Aorta (tissue), 5 donors: ENCODE measurements at regions not wholly inside any gene's neighbourhood (a gene's known extent, or its start where the extent isn't known, plus 50 kb on each side); places are given as distances from the start of the nearest gene placed in this dataset.
"Not testable (repeated sequence)": the region's sequence is repeated elsewhere in the genome, so short reads cannot be mapped to it uniquely, and the experiment has no call there.

Experiments used
- ATAC-seq: fragments of 200-7000 bp; cut with Tn5 transposase; one replicate; pipeline ENCODE4 v1.9.1; 2022; ENCODE audit warnings: moderate library complexity; ENCODE audit not compliant: low FRiP score
- DNase-seq, 2 donors: peaks; one replicate each; pipeline ENCODE4 v3.0.0-alpha.2; 2020
- H3K27ac ChIP-seq, 2 donors: one replicate each; pipeline ENCODE4 v1.5.1; 2013; ENCODE audit warnings: low read length in 2 of 2, mild to moderate bottlenecking in 2 of 2, moderate library complexity in 2 of 2, control low read depth in 1 of 2, inconsistent platforms in 1 of 2, low read depth in 1 of 2
- H3K27me3 ChIP-seq, 2 donors: one replicate each; pipeline ENCODE4 v1.6.1; 2013; ENCODE audit warnings: control low read depth in 1 of 2, low read length in 1 of 2, mild to moderate bottlenecking in 1 of 2, moderate library complexity in 1 of 2; ENCODE audit not compliant: insufficient read depth in 2 of 2, control insufficient read depth in 1 of 2
- H3K36me3 ChIP-seq, 2 donors: one replicate each; pipeline ENCODE4 v1.6.1; 2013; ENCODE audit warnings: control low read depth in 1 of 2, low read length in 1 of 2, mild to moderate bottlenecking in 1 of 2; ENCODE audit not compliant: insufficient read depth in 2 of 2, control insufficient read depth in 1 of 2
- H3K4me1 ChIP-seq, 2 donors: one replicate each; pipeline ENCODE4 v1.6.1; 2013; ENCODE audit warnings: low read length in 2 of 2, control low read depth in 1 of 2, mild to moderate bottlenecking in 1 of 2, moderate library complexity in 1 of 2; ENCODE audit not compliant: insufficient read depth in 2 of 2, control insufficient read depth in 1 of 2
- H3K4me3 ChIP-seq, 2 donors: one replicate each; pipeline ENCODE4 v1.5.1; 2013; ENCODE audit warnings: low read length in 2 of 2, control low read depth in 1 of 2, mild to moderate bottlenecking in 1 of 2
- H3K9me3 ChIP-seq: one replicate; pipeline ENCODE4 v1.6.1; 2013; ENCODE audit warnings: mild to moderate bottlenecking, low read length; ENCODE audit not compliant: control insufficient read depth
- WGBS, 2 donors: extraction: QIAGEN DNeasy Blood & Tissue Kit; methylation state at CpG; one replicate each; pipeline ENCODE4 v1.1.7; 2013; 5-methylcytosine and 5-hydroxymethylcytosine counted together
- intact Hi-C, 2 donors: fragments of 100-400 bp; cut with DNase I; formaldehyde crosslinking; loops; one replicate each; pipeline versions ENCODE4 v1.14.2 to v1.15.0; 2022
- donor health status: healthy with polysubstance abuse.
- donor health status: Bipolar disorder and iron deficiency.
- donor health status: DM: no; HTN: no; CAD: no.
- donor health status: DM: no; HTN: no; CAD: no.
- donor health status: DM: yes; HTN: yes; CAD: no.

DNA sequence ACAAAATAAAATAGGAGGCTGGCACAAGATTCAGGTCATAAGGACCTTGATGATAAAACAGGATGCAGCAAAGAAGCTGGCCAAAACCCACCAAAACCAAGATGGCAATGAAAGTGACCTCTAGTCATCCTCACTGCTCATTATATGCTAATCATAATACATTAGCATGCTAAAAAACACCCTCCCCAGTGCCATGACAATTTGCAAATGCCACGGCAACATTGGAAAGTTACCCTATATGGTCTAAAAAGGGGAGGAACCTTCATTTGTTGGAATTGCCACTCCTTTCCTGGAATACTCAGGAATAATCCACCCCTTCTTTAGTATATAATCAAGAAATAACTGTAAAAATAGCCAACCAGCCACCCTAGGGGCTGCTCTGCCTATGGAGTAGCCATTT lies 108.8 kb upstream of the GRIK1 start:
- intact Hi-C loops: no loop called here
- no peak for ATAC-seq
- WGBS, 2 donors: 93 to 100% methylated on average over 1 of the region's 1 CpG

DNA sequence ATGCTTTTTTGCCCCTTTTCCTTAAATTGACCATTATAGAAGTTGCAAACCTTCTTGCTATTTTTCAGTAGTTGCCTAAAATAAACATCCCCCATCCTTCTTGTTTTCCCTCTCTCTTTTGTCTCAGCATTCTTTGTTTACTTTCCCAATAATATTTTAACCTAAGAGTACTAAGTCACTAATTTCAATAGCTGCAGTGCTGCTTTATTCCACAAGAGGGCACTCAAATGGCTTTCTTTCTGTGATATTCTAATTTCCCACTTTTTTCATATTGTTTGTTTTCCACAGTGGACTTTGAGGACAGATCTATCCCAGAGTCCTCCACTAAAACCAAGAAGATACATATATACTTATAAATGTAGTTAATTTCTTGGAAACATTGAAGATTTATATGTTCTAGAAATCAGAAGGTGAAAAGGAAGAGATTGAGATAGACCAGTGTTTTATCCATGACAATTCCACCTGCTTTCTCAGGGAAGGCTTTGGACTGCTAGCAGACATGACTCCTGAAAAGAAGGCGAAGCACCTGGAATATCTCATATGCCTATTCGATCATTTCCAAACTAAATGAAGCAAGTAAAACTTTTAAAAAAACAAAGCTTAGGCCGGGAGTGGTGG lies 104.8 kb upstream of the GRIK1 start:
- Histone ChIP-seq H3K9me3 (no peaks in the 10 kb centered on the region), H3K27me3 (no peaks in the 10 kb centered on the region), H3K4me3 (no peak overlapping the region), H3K36me3 (no peaks in the 10 kb centered on the region), H3K27ac (no peak overlapping the region), H3K4me1 (no peaks in the 10 kb centered on the region)
- DNase-seq (no peak), ATAC-seq (no peak)
- 88 to 95% methylated on average over 3 of the region's 3 CpGs for WGBS, 2 donors
- intact Hi-C loops: no loop called here

More for the DNA sequence above, 108.8 kb upstream of the GRIK1 start:
- Histone ChIP-seq H3K4me1 (no peaks in the 10 kb centered on the region), H3K27me3 (no peaks in the 10 kb centered on the region), H3K27ac (no peak overlapping the region), H3K36me3 (no peaks in the 10 kb centered on the region), H3K4me3 (no peak overlapping the region), H3K9me3 (no peaks in the 10 kb centered on the region)
- no peak for DNase-seq

DNA sequence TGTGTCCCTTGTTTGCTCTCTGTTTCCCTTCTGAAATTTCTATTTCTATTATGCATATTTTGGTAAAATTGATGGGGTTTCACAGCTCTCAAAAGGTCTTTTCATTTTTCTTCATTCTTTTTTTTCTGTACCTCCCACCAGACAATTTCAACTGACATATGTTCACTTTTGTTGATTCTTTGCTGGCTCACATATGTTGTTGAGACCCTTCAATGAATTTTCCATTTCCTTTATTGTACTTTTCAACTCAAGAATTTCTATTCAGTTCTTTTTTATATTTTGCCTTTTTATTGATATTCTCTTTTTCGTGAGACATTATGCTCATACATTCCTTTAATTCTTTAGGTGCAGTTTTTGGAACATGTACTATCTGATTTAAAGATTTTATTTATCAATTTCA lies 102.6 kb upstream of the GRIK1 start:
- no peaks in the 10 kb centered on the region for H3K27me3 ChIP-seq
- H3K9me3 ChIP-seq: no peaks in the 10 kb centered on the region
- no peak for ATAC-seq
- 89 to 91% methylated on average over 1 of the region's 1 CpG for WGBS, 2 donors
- H3K36me3 ChIP-seq: no peaks in the 10 kb centered on the region
- intact Hi-C loops: no loop called here
- no peak overlapping the region for H3K27ac ChIP-seq
- H3K4me3 ChIP-seq: no peak overlapping the region
- H3K4me1 ChIP-seq: no peaks in the 10 kb centered on the region
- DNase-seq: no peak

DNA sequence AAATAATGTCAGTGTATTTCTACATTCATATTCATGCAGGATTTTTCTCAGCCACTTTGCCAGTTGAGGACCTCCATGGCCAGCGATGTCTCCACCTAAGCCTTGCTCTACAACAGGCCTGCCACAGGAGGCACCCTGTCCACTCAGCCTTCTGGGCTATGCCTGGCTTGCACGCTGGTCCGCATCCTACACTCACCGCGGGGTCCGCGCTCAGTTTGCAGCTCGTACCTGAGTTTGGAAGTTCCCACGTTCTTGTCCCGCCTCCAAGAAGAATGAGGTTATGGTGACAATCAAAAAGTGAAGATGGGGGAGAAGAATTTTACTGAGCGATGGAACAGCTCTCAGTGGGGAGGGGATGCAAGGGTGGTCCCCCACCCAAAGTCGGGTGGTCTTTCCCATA lies 93.6 kb upstream of the GRIK1 start:
- Histone ChIP-seq H3K36me3 (no peaks in the 10 kb centered on the region), H3K9me3 (no peaks in the 10 kb centered on the region), H3K27me3 (no peaks in the 10 kb centered on the region), H3K27ac (no peak overlapping the region), H3K4me1 (no peaks in the 10 kb centered on the region), H3K4me3 (no peak overlapping the region)
- ATAC-seq: no peak
- 94% methylated on average over 12 of the region's 12 CpGs for WGBS, 2 donors
- intact Hi-C loops: no loop called here
- no peak for DNase-seq

DNA sequence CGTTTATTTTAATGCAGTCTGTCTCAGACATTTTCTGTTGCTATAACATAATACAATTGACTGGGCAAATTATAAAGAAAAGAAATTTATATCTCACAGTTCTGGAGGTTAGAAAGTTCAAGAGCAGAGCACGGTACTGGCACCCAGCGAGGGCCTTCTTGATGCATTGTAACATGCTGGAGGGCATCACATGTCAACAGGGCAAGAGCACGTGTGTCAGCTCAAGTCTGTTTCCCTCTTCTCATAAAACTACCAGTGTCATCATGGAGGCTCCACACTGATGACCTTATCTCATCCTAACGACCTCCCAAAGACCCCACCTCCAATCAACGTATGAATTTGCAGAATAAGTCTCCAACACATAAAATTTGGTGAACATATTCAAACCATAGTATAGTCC lies 90.6 kb upstream of the GRIK1 start:
- Histone ChIP-seq H3K27ac (no peak overlapping the region), H3K36me3 (no peaks in the 10 kb centered on the region), H3K4me3 (no peak overlapping the region), H3K4me1 (no peaks in the 10 kb centered on the region), H3K27me3 (no peaks in the 10 kb centered on the region), H3K9me3 (no peaks in the 10 kb centered on the region)
- intact Hi-C loops: no loop called here
- DNase-seq (no peak), ATAC-seq (no peak)
- 75 to 88% methylated on average over 6 of the region's 6 CpGs for WGBS, 2 donors

DNA sequence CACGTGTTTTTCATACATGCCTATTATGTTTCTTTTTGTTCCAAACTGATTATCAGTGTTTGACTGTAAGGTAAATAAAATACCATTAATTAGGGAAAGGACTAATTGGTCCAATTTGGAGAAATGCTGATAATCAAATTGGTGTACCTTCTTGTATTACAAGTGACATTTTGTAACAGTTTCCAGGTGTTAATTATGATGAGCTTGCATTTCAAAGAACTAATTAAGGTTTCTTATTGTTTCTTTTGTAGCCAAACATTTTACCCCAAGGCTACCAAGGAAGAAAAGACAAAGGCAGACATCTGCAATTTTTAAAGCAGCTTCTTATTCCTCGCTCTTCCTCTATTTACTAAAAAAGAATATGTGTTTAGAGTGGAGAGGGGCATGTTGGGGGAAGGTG lies 88.7 kb upstream of the GRIK1 start:
- 74 to 84% methylated on average over 2 of the region's 2 CpGs for WGBS, 2 donors
- Histone ChIP-seq H3K4me1 (no peaks in the 10 kb centered on the region), H3K27ac (no peak overlapping the region), H3K36me3 (no peaks in the 10 kb centered on the region), H3K4me3 (no peak overlapping the region), H3K27me3 (no peaks in the 10 kb centered on the region), H3K9me3 (no peaks in the 10 kb centered on the region)
- ATAC-seq: no peak
- intact Hi-C loops: no loop called here
- DNase-seq: no peak

DNA sequence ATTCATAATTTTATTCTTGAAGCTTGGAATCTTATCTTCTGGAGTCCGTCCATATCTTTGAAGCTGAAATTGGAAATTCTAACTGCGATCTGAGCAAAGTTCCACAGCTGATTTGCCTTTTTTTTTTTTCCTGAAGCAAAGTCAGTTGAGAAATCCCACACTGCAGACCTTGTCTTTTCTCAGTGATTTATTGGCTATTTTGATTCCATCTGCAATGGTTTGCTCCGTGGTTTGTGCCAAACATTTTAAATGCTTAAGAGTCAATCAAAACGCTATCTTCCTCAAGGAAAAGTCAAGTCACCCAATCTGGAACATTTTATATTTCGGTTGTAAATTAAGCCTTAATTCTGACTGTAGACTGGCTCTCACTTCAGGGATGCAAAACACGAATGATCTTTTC lies 88.2 kb upstream of the GRIK1 start:
- no peaks in the 10 kb centered on the region for H3K27me3 ChIP-seq
- H3K27ac ChIP-seq: no peak overlapping the region
- no peak overlapping the region for H3K4me3 ChIP-seq
- DNase-seq (no peak), ATAC-seq (no peak)
- H3K36me3 ChIP-seq: no peaks in the 10 kb centered on the region
- H3K4me1 ChIP-seq: no peaks in the 10 kb centered on the region
- intact Hi-C loops: no loop called here
- no peaks in the 10 kb centered on the region for H3K9me3 ChIP-seq
- 16 to 22% methylated on average over 6 of the region's 6 CpGs for WGBS, 2 donors

DNA sequence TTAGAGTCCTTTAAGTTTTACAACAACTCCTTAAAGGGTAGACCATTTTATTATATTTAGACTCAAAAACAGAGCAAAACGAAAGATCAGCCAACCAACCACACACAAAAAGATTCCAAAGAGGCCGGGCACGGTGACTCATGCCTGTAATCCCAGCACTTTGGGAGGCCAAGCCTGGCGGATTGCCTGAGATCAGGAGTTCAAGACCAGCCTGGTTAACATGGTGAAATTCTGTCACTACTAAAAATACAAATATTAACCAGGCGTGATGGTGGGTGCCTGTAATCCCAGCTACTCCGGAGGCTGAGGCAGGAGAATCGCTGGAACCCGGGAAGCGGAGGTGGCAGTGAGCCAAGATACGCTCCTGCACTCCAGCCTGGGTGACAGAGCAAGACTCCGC lies 83.3 kb upstream of the GRIK1 start:
- ATAC-seq, H3K4me3 ChIP-seq, H3K4me1 ChIP-seq, intact Hi-C loops, H3K27me3 ChIP-seq, H3K27ac ChIP-seq, H3K36me3 ChIP-seq, H3K9me3 ChIP-seq: not testable (repeated sequence)
- WGBS, 2 donors: 15 to 18% methylated on average over 11 of the region's 11 CpGs
- DNase-seq: peak in 1 of 2 donors; percentile 58

DNA sequence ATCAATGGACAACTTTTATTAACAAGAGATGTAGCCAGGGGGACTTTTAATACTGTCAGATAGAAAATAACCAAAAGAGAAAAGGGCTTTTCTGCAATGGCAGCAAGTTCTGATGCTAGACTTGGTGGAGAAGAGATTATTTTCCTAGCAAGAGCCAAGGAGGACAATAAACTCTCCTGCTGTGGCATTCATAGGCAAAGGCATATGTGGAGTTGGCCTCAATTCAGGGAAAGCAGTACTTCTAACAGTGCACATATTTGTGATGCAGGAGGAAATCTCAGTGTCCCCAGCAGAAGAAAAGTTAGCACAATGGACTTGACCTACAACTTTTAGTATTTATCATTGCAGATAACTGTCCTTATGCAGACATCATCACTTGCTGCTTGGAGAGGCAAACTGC lies 75.1 kb upstream of the GRIK1 start:
- H3K4me1 ChIP-seq: no peaks in the 10 kb centered on the region
- ATAC-seq: no peak
- DNase-seq: no peak
- no peaks in the 10 kb centered on the region for H3K36me3 ChIP-seq
- H3K27me3 ChIP-seq: no peaks in the 10 kb centered on the region
- intact Hi-C loops: no loop called here
- H3K27ac ChIP-seq: no peak overlapping the region
- no peaks in the 10 kb centered on the region for H3K9me3 ChIP-seq
- H3K4me3 ChIP-seq: no peak overlapping the region
